ENCODE measurements at regions not wholly inside any gene's neighbourhood (a gene's known extent, or its start where the extent isn't known, plus 50 kb on each side); places are given as distances from the start of the nearest gene placed in this dataset.
A peak's percentile ranks its signal among the peaks of the same experiment; 100 is the strongest.

DNA sequence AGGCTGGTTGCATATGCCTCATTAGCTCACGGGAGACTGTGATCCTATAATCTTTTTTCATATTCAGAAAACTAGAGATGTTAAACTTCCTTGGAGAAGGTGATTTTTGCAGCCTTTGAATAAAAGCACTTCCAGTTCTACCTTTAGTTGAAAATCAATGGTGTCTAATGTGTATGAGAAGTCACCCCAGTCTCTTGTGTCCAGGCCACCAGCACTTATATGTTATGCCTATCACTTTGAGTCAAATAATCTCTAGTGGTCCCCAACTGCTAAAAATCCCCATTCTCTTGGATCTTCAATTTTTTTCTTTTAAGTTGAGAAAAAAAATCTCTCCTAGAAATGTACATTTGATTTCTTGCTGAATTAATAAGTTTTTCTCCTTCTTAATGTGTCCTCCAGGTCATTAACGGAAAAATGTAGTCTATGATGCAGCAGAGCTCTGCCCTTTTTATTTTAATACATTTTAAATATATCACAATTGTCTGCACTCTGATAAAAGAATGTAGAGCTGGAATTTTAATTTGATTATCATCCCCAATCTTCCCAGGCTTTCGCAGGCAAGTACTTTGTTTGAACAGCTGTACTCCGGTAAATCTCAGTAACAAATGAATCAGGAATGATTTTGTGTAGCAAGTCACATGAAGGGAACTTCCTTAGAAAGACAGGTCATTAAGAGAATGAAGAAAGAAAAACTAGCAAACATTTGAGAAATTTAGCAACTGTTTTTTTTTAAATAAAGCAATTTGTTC lies 147.0 kb downstream of the SOX4 start:
- no peak for DNase-seq
- Histone ChIP-seq H3K9me3 (ENCODE audit: low read depth) (no peaks in the 10 kb centered on the region), H3K4me1 (ENCODE audit: insufficient read depth) (peaks cover 9% of the 10 kb centered on the region), H3F3A (ENCODE audit: insufficient read depth) (peaks cover 13% of the 10 kb centered on the region), H4K20me1 (ENCODE audit: insufficient read depth) (no peaks in the 10 kb centered on the region), H3K4me2 (ENCODE audit: unreplicated experiment) (no peak overlapping the region), H3K4me3 (no peak overlapping the region), H3K36me3 (ENCODE audit: low read depth) (no peaks in the 10 kb centered on the region), H2AFZ (no peak overlapping the region), H3K79me2 (ENCODE audit: insufficient read depth) (no peaks in the 10 kb centered on the region), H3K9me2 (ENCODE audit: insufficient read depth) (no peaks in the 10 kb centered on the region; the same call in 1 of the 2 replicates), H3K27ac (no peak overlapping the region), H3K27me3 (replicated peaks; ENCODE audit: insufficient read depth) (no peaks in the 10 kb centered on the region), H3K9ac (no peak overlapping the region)
- in situ Hi-C loops (cut with MboI), result no loop called here
- TF ChIP-seq EZH2 (IDR thresholded peaks at IDR 0.05; ENCODE audit: insufficient read depth, poor library complexity, severe bottlenecking) (no peak), EZH2phosphoT487 (IDR thresholded peaks at IDR 0.05; ENCODE audit: insufficient read depth, low read depth) (no peak)
- WGBS, 2 experiments (ENCODE audit: low coverage in 1 of 2, low lambda C conversion rate in 2 of 2, missing lambda C conversion rate in 2 of 2), result 89 to 92% methylated on average over 4 of the region's 4 CpGs

DNA sequence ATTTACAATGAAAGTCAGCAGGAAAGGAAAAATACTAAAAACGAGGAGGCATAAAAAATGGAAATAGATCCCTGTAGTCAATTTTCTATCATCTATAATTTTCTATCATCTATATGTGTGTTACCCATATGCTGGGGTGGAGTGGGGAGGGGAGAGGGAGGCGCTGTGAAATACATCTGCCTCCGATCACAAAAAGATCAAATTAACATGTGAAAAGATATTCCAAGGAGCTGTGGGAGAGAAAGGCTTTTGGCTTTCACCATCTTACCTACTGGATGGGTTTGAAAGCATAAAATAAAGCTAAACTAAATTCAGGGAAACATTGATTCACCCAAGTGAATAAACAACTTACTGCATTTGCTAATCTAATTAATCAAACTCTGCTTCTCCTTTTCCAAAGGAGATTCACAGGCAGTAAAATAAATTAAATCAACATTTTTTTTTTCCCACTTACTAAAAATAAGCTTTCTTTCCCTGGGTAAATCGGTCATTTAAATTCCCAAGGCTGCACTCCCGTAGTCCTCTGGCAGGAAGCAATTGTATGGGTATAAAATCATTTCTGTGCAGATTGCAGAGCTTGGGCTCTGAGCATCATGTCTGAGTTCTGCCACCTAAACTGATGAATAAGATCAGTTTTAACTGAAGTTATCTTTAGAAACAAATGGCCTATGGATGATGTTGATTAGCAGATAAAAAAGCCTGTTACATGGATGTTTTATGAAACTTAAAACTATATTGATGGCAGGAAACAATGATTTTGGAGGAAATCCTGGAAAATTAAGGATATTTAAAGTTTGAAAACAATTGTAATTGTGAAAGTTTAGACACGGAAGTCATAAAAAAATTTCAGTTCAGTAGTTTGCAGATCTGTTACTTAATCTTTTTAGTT lies 147.9 kb downstream of the SOX4 start:
- Histone ChIP-seq H2AFZ (no peak overlapping the region), H3K4me3 (no peak overlapping the region)

DNA sequence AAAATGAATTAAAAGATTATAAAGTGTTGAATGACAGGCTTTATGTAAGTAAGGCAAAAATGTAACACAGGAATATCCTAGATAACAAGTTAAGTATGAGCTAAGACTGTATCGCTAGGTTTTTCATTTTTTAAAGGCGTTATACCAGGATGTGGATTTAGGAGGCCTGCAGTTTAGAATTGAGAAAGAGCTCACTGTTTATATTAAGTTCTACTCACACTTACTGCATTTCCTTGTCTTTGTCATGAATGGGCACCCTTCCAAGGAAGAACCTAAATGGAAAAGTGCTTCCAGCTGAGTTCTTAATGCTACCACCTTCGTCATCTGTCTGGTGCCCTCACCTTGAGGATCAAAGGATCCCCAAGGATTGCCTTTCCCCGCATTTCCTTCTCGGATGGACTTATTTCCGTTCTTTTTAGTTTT lies 148.7 kb downstream of the SOX4 start:
- H3K4me2 ChIP-seq (ENCODE audit: unreplicated experiment), result no peak overlapping the region
- in situ Hi-C loops (cut with MboI), result no loop called here
- 72 to 73% methylated on average over 6 of the region's 6 CpGs for WGBS, 2 experiments (ENCODE audit: low coverage in 1 of 2, low lambda C conversion rate in 2 of 2, missing lambda C conversion rate in 2 of 2)
- peak; percentile 65 for DNase-seq
- H3K79me2 ChIP-seq (ENCODE audit: insufficient read depth), result no peaks in the 10 kb centered on the region
- no peak overlapping the region for H3K27ac ChIP-seq
- peaks cover 13% of the 10 kb centered on the region for H3F3A ChIP-seq (ENCODE audit: insufficient read depth)
- H4K20me1 ChIP-seq (ENCODE audit: insufficient read depth), result no peaks in the 10 kb centered on the region
- no peaks in the 10 kb centered on the region for H3K9me3 ChIP-seq (ENCODE audit: low read depth)
- H3K4me1 ChIP-seq (ENCODE audit: insufficient read depth), result peaks cover 9% of the 10 kb centered on the region
- H3K9me2 ChIP-seq (ENCODE audit: insufficient read depth), result no peaks in the 10 kb centered on the region; the same call in 1 of the 2 replicates
- no peak for TF ChIP-seq EZH2 (IDR thresholded peaks at IDR 0.05; ENCODE audit: insufficient read depth, poor library complexity, severe bottlenecking)
- no peak for TF ChIP-seq EZH2phosphoT487 (IDR thresholded peaks at IDR 0.05; ENCODE audit: insufficient read depth, low read depth)
- no peak overlapping the region for H3K9ac ChIP-seq
- H2AFZ ChIP-seq, result no peak overlapping the region
- no peak overlapping the region for H3K4me3 ChIP-seq
- no peaks in the 10 kb centered on the region for H3K36me3 ChIP-seq (ENCODE audit: low read depth)
- no peaks in the 10 kb centered on the region for H3K27me3 ChIP-seq (replicated peaks; ENCODE audit: insufficient read depth)

More for the DNA sequence above, 147.9 kb downstream of the SOX4 start:
- H3K9me3 ChIP-seq (ENCODE audit: low read depth), result no peaks in the 10 kb centered on the region
- no peaks in the 10 kb centered on the region for H3K36me3 ChIP-seq (ENCODE audit: low read depth)
- no peak overlapping the region for H3K9ac ChIP-seq
- WGBS, 2 experiments (ENCODE audit: low coverage in 1 of 2, low lambda C conversion rate in 2 of 2, missing lambda C conversion rate in 2 of 2), result 70 to 75% methylated on average over 6 of the region's 6 CpGs
- H3K79me2 ChIP-seq (ENCODE audit: insufficient read depth), result no peaks in the 10 kb centered on the region
- DNase-seq, result no peak
- H3K27ac ChIP-seq, result no peak overlapping the region
- in situ Hi-C loops (cut with MboI), result no loop called here
- no peaks in the 10 kb centered on the region for H4K20me1 ChIP-seq (ENCODE audit: insufficient read depth)
- H3K4me2 ChIP-seq (ENCODE audit: unreplicated experiment), result no peak overlapping the region
- H3K4me1 ChIP-seq (ENCODE audit: insufficient read depth), result peaks cover 9% of the 10 kb centered on the region
- H3K9me2 ChIP-seq (ENCODE audit: insufficient read depth), result no peaks in the 10 kb centered on the region; the same call in 1 of the 2 replicates
- no peaks in the 10 kb centered on the region for H3K27me3 ChIP-seq (replicated peaks; ENCODE audit: insufficient read depth)
- peaks cover 13% of the 10 kb centered on the region for H3F3A ChIP-seq (ENCODE audit: insufficient read depth)
- no peak for TF ChIP-seq EZH2 (IDR thresholded peaks at IDR 0.05; ENCODE audit: insufficient read depth, poor library complexity, severe bottlenecking)
- no peak for TF ChIP-seq EZH2phosphoT487 (IDR thresholded peaks at IDR 0.05; ENCODE audit: insufficient read depth, low read depth)

DNA sequence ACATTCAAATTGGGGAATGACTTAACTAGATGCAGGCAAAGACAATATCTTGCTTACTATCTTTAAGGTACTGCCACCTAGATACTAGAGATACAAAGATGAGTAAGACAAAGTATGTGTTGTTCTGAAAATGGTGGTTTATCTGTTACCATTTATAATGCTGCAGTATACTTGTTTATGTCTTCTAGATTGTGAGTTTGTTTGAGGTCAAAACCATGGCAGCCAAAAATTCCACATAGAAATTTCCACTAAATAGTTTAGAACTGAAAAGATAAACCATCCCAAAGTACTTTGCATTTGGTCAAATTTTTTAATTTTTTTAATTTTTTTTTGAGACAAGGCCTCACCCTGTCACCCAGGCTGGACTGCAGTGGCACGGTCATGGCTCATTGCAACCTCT lies 150.8 kb downstream of the SOX4 start:
- no peaks in the 10 kb centered on the region for H3K36me3 ChIP-seq (ENCODE audit: low read depth)
- no peak overlapping the region for H3K27ac ChIP-seq
- no peaks in the 10 kb centered on the region; the same call in 1 of the 2 replicates for H3K9me2 ChIP-seq (ENCODE audit: insufficient read depth)
- H3K9ac ChIP-seq, result no peak overlapping the region
- peaks cover 13% of the 10 kb centered on the region for H3F3A ChIP-seq (ENCODE audit: insufficient read depth)
- no peak for TF ChIP-seq EZH2 (IDR thresholded peaks at IDR 0.05; ENCODE audit: insufficient read depth, poor library complexity, severe bottlenecking)
- TF ChIP-seq EZH2phosphoT487 (IDR thresholded peaks at IDR 0.05; ENCODE audit: insufficient read depth, low read depth), result no peak
- H3K9me3 ChIP-seq (ENCODE audit: low read depth), result no peaks in the 10 kb centered on the region
- in situ Hi-C loops (cut with MboI), result no loop called here
- H3K4me1 ChIP-seq (ENCODE audit: insufficient read depth), result peaks cover 19% of the 10 kb centered on the region
- no peaks in the 10 kb centered on the region for H4K20me1 ChIP-seq (ENCODE audit: insufficient read depth)
- H2AFZ ChIP-seq, result no peak overlapping the region
- H3K79me2 ChIP-seq (ENCODE audit: insufficient read depth), result no peaks in the 10 kb centered on the region
- WGBS, 2 experiments (ENCODE audit: low coverage in 1 of 2, low lambda C conversion rate in 2 of 2, missing lambda C conversion rate in 2 of 2), result 86 to 90% methylated on average over 1 of the region's 1 CpG
- no peak for DNase-seq
- H3K4me3 ChIP-seq, result no peak overlapping the region
- no peaks in the 10 kb centered on the region for H3K27me3 ChIP-seq (replicated peaks; ENCODE audit: insufficient read depth)
- no peak overlapping the region for H3K4me2 ChIP-seq (ENCODE audit: unreplicated experiment)
